NOMO-1 (cell line): ENCODE measurements at regions not wholly inside any gene's neighbourhood (a gene's known extent, or its start where the extent isn't known, plus 50 kb on each side); places are given as distances from the start of the nearest gene placed in this dataset.

Experiments
- DNase-seq, 2 experiments: peaks; one replicate each; lab custom pipeline; 2025; ENCODE audit not compliant: unreplicated experiment in 2 of 2; lab: John Stamatoyannopoulos, UW

DNA sequence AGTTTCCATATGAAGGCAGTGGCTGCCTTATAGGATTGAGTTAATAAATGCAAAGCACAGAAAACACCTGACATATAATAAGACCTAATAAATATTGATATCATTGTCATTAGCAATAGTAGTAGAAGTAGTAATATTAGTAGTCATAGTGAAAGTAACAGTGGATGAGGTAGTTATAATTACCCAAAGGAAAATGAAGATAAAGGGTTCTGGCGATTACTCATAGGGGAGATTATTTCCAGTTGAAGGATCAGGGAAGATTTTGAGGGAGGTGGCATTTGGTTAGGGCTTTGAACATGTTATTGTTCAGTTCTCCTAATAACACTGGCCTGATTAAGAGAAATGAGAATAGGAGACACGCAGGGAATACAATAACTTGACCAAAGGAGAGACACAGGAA, 131.9 kb upstream of the GPRIN3 start:
- no peak for DNase-seq

DNA sequence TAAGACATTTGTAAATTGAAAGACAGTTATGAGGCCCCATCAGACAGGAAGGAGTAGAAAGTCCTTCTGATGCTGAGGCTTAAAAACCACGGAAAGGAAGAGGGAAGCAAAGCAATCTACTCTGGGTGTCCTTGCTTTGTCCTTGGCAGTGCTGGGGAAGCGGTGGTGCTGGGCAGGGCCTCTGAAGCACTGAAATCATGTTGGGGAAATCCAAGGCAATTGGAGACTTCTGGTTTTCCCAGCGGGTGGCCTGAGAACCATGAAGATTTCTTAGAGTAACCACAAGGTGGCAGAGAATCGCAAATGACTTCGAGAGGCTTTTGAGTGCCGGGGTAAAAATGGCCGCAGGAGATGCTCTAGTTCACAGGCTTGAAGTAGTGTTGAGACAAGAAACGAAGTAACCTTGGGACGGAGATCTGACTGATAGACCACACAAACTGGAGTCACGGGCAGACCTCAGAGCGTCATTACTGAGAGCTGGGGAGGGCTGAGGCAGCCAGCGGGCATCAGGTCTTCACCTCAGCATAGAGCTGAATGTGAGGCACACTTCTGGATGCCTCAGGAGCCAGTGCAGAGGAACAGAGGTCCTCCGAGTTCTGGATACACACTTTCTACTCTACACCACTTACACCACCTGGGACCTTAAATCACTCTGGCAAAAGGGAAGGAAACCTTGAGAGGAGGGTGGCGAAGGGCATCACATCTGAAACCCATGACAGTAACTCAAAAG, 130.7 kb upstream of the GPRIN3 start:
- DNase-seq = peak; percentile 62 to 74

DNA sequence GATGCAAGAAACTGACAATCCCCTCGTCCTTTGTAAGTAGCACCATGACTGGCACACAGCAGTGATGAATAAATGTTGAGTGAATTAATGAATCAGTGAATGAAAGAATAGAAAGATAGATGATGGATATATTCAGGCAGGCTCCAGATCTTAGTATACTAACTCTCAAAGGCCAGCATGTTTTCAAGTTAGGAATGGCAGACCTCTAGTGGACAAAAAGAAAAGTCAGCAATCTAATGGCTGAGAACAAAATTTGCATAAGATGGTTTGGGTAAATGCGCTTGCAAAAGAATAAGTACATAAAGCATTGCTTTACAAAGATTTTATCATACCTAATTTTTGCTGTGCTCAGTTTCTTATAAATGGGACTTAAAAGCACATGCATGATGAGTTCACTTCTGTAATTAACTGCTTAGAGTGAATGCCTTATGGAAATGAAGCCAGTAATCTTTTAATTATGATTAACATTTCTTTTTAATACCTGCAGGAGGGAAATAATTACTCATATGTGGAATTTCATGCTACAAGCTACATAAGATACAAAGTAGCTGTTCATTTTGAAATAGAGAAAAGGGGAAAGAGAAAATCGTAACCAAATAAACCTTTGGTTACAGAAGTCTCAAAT, 126.9 kb upstream of the GPRIN3 start:
- DNase-seq = peak; percentile 11 to 58

DNA sequence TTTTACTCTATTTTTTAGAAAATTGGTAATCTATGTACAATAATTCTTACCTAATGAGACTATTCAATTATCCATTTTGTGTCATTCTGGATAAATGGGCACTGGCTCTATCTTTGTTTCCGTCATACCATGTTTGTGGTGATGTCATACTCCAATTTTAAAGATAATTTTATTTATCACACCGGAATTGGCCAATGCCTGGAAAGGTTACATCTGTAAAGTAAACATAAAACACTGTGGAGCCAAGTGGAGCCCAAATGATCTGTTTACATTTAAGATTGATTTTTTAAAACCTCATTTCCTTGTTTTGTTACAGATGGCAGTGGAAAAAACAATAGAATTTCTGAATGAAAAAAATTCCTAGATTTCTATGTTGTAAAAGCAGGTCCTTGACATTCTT, 120.2 kb upstream of the GPRIN3 start:
- no peak for DNase-seq

DNA sequence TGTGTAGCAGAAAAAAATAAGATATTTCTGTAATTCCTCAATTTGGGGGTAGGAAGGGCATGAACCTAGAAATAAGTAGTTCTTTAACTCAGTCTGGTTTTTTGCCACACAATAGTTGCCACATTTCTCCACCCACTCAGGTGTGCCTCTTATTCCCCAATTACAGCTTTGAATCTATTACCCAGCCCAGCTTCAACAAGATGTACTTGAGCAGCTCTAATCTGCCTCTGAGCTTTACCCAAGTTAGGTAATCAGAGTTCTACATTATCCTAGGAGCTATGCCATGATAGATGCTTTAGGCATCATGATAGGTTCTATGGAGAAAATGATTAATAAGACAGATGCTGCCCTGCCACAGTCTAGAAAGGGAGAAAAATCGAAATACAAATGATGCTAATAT, 117.4 kb upstream of the GPRIN3 start:
- no peak for DNase-seq

DNA sequence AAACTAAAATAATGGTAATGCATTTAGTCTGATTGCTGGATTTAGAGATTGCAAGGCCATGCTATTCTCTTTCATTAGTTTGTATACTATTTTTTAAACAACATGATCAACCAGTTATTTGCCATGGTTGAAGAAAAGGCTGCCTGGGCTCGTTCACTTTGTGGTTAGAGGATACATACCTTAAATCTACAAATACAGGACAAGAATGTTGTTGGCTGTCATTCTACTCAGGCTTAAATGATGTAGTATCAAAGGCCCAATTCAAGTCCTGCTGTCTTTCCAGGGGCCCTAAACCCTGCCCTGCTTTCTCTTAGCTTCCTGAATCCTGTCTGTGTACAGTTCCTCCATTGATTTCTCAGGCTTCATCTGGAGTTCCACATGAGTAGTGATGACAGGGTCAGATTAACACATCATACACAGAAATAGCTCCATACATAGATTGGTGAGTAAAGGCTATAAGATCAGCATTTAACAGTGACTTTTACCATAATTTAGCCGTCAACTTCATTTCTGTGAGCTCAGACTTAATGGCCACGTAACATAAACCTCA, 114.9 kb upstream of the GPRIN3 start:
- DNase-seq = no peak

DNA sequence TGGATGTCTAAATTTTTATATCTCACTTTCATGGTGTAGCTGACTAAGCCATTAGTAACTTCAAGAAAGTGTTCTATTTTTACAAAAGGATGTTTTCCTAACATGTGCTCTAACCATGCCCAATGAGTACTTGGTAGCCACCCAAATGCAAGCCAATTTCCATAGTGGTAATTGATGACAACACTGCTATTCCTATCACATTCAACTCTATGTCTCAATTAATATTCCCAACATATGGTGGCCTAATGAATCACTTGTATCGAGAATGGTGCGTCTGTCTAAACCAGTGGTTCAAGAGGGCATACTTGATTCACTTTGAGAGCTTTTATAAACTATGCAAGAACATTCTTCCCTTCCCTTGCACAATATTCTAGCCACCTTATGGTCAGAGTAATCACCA, 112.9 kb upstream of the GPRIN3 start:
- no peak for DNase-seq

DNA sequence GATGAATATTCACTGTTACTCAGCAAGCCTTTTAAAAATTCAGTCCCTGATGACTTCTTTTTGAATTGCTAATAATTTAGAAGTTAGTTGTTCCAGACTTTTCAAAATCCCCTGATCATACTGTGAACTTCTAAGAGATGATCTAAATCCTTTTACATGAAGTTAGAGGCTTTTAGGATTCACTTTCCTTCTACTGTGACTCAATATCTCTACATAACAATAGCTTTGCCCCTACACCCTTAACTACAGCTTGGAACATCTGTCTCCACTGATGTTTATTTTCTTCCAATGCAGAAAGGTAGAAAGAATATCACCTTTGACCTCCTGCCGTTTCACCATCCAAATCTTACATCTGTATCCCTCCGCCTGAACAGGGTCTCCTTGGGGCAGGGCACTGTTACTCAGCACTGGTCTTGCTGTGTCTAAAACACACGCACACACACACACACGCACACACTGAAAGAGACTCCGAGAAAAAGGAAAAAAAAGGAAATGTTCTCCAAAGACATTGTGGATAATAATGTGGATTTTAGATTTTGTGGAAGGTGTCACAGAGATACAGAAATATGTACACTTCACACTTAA, 111.6 kb upstream of the GPRIN3 start:
- DNase-seq = no peak

DNA sequence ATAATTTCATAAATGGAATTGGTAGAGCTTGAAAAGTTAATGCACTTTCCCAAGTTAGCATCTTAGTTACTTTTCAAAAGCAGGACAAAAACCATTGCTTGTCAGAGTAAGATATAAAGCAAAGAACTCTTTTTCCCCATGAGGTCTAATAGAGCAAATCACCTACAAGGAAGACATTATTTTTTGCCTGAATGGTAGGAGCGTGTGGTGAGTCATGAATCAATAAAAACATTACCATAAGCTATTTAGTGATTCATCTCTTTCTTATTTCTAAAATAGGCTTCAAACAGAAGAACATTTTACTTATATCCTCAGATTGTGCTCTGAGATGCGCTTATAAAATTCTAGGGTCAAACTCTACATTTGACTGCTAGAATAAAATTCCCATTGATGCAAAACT, 109.4 kb upstream of the GPRIN3 start:
- no peak for DNase-seq

DNA sequence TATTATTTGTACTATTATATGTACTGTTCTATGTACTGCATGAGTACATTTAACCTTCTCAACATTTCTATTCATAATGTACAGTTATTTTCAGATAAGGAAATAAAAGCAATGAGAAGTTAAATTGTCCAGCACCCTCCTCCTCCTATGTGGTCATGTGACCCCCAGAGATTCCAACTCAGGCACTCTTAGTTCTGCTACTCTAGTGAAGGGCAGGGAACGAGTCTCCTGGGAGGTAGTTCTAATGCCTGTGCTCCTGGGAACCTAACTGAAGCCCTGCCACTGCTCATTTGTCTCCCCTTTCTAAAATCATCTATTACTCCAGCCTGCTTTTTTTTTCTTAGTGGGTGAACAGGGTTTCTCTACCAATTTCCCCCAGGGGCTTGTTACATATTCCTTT, 105.9 kb upstream of the GPRIN3 start:
- no peak for DNase-seq

DNA sequence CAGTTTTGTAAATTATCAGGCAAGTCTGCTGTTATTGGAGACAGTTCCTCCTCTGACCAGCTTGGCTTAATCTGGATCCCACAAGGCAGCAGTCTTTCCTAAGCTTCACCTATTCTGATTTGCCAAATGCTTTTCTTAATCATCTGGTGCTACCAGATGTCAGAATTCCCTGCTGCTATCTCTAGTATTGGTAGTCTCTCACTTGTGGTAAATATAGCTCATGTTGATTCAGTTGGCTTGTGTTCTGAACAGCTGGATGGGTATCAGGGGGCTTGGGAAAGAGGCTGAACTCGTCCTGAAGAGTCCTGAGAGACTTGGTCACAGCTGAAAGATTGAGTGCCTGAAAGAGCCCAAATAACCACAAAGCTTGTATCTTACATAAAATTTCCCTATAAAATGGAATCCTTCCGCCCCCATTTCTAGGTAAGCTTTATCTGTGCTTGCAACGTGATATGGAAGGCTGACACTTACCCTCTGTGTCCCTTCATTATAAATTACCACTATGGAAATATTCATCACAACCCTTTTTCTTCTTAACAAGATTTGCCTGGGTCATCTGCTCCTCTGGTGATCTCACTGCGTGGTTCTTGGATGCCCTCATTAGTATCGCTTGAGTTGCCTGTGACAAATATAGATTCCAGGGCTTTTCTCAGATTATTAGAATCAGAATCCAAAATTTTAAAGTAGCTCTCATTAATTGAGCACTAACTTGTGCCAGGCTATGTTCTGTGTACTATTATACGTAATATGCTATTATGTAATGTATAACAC, 104.1 kb upstream of the GPRIN3 start:
- no peak for DNase-seq

DNA sequence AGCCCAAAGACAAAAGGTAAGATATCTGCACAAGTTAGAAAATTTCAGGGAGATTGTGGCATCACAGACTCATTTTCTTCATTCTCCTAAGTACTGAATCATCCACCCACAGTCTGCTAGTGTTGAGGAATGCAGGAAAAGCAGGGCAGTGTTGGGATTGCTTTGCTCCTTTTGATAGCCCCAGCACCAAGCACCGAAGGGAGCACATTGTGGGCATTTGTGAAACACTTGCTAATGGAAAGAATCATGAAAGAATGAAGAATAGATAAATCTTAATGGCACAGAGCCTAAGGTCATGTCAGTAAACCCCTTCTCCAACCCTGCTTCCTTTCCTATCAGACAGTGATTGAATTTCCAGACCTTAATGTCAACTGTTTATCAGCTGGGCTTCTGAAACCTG, 103.1 kb upstream of the GPRIN3 start:
- no peak for DNase-seq

DNA sequence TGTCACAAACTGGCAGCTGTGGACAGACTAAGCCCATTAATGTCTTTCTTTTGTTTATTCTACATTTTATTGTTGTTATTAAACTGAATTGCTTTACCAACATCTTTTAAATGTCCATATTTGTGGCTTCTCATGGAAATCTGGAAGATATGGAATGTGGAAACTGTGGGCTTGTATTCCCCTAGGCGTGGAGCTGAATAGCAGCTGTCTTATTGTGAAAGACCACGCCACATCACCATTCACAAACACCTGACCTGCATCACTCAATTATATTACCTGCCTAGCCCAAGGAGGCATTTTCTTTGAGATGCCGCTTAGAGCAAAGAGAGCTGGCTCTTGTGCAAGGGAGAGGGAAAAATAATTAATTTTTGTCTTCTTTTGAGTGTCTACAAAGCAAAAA, 96.9 kb upstream of the GPRIN3 start:
- no peak for DNase-seq

DNA sequence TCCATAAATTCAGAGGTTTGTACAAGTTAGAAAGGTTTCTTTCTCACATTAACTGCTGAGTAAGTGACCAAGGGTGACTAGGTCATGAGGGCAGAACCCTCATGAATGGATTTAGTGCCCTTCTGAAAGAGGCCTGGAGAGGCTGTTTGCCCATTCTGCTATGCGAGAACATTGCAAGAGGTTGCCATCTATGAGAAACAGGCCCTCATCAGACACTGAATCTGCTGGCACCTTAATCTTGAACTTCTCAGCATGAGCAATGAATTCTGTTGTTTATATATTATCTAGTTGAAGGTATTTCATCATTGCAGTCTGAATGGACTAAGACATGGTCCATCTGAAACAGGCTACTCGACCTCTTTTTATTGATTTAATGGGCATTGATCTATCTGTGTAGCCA, 96.2 kb upstream of the GPRIN3 start:
- DNase-seq = no peak

DNA sequence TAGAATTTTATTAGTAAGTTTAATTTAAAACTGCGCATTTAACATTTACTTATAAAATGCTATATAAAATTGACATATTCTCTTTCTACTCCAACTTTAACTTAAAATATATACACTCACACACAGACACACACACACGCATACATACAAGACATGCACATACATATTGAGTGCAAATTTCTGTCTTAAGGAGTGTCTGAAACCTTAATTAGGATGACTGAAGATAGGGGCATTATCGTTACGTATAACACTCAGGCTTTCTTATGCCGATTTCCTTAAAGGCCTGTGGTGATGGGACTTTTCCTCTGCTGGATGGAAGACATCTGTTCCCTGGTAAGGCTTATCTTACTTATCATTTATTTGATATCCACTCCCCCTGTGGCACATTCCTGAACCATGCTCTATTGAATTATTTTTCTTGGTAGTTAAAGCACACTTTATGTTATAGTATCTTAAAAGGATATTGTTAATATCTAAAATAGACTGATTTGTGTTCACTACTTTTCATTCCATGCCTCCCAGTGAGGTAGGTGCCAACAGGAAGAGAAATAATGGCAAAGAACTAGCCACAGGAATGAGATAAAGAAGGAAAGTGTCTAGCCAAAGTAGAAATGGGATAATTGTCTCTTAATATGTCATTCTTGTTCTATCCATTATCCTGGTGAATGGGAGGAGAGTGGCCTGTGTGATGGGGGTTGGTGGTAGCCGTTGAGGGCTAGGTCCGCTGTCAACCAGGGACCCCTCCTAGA, 92.9 kb upstream of the GPRIN3 start:
- no peak for DNase-seq

DNA sequence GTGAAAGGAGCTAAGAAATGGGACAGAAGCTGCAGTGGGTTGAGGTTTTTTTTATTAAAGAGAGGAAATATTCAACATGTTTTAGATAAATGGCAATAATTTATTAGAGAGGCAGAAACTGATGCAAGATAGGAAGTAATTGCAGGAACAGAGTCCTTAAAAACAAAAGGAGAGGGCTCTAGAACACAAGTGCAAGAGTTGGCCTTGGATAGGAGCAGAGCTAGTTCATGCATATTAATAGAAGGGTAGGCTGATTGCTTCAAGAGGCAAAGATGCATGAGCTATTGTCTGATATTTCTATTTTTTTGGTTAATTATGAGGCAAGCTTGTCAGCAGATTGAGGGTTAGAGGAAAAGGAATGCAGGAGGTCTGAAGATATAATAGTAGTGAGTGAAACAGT, 91.0 kb upstream of the GPRIN3 start:
- no peak for DNase-seq

DNA sequence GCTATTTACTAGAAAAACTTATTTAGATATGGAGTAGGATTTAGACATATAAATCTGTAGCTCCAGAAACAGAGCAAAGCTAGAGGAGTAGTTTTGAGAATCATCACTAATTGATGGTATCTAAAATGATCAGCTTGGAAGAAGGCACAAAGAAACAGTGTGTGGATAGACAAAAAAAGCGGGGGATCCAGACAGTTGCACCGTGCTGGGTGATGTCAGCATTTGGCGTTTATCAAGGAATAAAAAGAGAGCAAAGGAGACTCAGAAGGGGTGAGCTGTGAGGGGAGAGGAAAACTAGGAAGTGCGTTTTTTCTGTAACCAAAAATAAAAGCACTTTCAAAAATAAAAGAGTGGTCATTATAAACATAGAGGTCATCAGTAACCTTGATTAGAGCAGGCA, 90.5 kb upstream of the GPRIN3 start:
- no peak for DNase-seq

DNA sequence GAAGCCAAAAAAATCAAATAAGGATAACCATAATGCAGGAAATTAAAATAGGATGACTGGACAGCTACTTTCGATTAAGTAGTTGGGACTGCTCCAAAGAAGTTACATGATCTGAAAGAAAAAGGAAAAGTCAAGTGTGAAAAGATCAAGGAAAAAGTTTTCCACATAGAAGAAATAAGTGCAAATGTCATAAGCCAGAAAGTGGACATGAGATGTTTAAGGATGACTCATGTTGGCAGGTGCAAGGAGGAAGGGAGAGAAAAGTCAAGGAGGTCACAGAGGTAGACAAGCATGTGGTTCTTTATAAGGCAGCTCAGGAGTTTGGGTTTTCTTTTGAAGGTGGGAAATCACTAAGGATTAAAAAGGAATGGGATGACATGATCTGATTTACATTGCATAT, 89.8 kb upstream of the GPRIN3 start:
- no peak for DNase-seq

DNA sequence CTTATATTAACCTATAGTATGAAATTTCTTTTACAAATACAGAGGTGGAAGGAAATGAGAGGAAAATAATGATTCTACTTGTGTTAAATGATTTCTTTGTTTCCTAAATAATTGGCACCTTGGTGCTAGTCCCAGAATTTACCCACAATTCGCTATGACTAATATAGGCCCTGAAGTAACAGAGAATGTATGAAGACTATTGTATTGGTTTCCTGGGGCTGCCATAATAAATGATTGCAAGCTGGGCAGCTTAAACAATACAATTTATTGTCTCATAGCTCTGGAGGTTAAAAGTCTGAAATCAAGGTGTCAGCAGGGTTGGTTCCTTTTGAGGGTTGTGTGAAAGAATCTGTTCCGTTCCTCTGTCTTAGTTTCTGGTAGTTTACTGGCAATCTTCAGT, 74.8 kb upstream of the GPRIN3 start:
- DNase-seq = no peak

DNA sequence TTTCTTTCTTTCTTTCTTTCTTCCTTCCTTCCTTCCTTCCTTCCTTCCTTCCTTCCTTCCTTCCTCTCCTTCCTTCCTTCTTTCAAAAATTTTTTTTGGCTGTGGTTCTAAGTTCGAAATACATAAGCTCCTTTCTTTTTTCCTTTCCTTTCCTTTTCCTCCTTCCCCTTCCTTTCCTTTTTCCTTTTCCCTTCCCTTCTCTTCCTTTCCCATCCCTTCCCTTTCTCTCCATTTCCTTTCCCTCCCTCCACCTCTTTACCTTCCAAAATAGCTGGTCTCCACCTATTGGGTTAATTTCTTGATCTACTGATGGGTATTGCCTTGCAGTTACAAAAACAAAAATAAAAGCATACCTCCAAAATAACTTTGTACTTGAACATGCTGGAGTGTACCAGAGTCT, 73.4 kb upstream of the GPRIN3 start:
- no peak for DNase-seq
